ENCODE measurements at regions not wholly inside any gene's neighbourhood (a gene's known extent, or its start where the extent isn't known, plus 50 kb on each side); places are given as distances from the start of the nearest gene placed in this dataset.

DNA sequence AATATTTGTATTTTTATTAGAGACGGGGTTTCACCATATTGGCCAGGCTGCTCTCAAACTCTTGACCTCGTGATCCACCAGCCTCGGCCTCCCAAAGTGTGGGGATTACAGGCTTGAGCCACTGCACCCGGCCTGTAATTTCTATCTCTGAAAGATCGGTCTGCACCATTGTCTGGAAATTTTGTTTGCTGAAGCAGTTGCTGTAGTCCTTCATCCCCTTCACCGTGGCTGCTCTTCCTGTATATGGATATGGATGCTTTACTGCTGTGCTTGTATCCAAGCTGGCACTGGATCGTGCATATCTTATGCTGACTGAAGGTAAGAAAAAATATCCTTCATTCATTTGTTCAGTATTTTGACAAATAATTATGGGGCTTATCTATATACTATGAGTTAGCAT is 338.4 kb upstream of the GNPDA2 start:
- TF ChIP-seq, protein P1, sequence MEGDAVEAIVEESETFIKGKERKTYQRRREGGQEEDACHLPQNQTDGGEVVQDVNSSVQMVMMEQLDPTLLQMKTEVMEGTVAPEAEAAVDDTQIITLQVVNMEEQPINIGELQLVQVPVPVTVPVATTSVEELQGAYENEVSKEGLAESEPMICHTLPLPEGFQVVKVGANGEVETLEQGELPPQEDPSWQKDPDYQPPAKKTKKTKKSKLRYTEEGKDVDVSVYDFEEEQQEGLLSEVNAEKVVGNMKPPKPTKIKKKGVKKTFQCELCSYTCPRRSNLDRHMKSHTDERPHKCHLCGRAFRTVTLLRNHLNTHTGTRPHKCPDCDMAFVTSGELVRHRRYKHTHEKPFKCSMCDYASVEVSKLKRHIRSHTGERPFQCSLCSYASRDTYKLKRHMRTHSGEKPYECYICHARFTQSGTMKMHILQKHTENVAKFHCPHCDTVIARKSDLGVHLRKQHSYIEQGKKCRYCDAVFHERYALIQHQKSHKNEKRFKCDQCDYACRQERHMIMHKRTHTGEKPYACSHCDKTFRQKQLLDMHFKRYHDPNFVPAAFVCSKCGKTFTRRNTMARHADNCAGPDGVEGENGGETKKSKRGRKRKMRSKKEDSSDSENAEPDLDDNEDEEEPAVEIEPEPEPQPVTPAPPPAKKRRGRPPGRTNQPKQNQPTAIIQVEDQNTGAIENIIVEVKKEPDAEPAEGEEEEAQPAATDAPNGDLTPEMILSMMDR (IDR thresholded peaks at IDR 0.05 in 2 of 3, conservative IDR thresholded peaks at IDR 0.05 in 1 of 3; ENCODE audit: control insufficient read depth in 2 of 3, extremely low read depth in 1 of 3, insufficient read depth in 1 of 3, low read depth in 3 of 3, low read length in 3 of 3) = no peak
- TF ChIP-seq EZH2 (IDR thresholded peaks at IDR 0.05; ENCODE audit: borderline replicate concordance, control insufficient read depth, low read depth, low read length) (no peak), EP300 (IDR thresholded peaks at IDR 0.05; ENCODE audit: borderline replicate concordance in 1 of 2, control insufficient read depth in 1 of 2, low read depth in 2 of 2, low read length in 2 of 2) (no peak), CREB1 (IDR thresholded peaks at IDR 0.05; ENCODE audit: low read depth) (no peak), ATF2 (IDR thresholded peaks at IDR 0.05; ENCODE audit: low read length) (no peak), POLR2A (IDR thresholded peaks at IDR 0.05; ENCODE audit: low read depth, low read length) (no peak), NR2C2 (IDR thresholded peaks at IDR 0.05; ENCODE audit: borderline replicate concordance, control insufficient read depth, insufficient read length, low read depth) (no peak), RFX5 (IDR thresholded peaks at IDR 0.05; ENCODE audit: low read depth, low read length) (no peak), BCL11A (IDR thresholded peaks at IDR 0.05; ENCODE audit: low read depth, low read length) (no peak), YY1 (IDR thresholded peaks at IDR 0.05; ENCODE audit: low read depth, low read length) (no peak)
- TF ChIP-seq, protein P2, sequence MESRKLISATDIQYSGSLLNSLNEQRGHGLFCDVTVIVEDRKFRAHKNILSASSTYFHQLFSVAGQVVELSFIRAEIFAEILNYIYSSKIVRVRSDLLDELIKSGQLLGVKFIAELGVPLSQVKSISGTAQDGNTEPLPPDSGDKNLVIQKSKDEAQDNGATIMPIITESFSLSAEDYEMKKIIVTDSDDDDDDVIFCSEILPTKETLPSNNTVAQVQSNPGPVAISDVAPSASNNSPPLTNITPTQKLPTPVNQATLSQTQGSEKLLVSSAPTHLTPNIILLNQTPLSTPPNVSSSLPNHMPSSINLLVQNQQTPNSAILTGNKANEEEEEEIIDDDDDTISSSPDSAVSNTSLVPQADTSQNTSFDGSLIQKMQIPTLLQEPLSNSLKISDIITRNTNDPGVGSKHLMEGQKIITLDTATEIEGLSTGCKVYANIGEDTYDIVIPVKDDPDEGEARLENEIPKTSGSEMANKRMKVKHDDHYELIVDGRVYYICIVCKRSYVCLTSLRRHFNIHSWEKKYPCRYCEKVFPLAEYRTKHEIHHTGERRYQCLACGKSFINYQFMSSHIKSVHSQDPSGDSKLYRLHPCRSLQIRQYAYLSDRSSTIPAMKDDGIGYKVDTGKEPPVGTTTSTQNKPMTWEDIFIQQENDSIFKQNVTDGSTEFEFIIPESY (IDR thresholded peaks at IDR 0.05) = no peak

Measured in GM12878 (cell line).